Naive thymus-derived CD8-positive, alpha-beta T cell (primary cell): ENCODE measurements at regions not wholly inside any gene's neighbourhood (a gene's known extent, or its start where the extent isn't known, plus 50 kb on each side); places are given as distances from the start of the nearest gene placed in this dataset.
"Not testable (repeated sequence)": the region's sequence is repeated elsewhere in the genome, so short reads cannot be mapped to it uniquely, and the experiment has no call there.

Experiments used
- ATAC-seq, 2 donors: fragments of 150-1000 bp; cut with Tn5 transposase in 1 of 2; sonication (Bioruptor Pico), chemical (Tn5 transposase) in 1 of 2; 1 replicate in 1 of 2; 2 replicates in 1 of 2; pipeline ENCODE4 v1.10.0; 2021; ENCODE audit warnings: mild to moderate bottlenecking in 2 of 2, moderate library complexity in 2 of 2
- POLR2A ChIA-PET: fragments of 350-600 bp; sonication (Branson Sonifier 250); formaldehyde crosslinking; loops from one replicate; lab custom pipeline; 2021; ENCODE audit warnings: antibody characterized with exemption; lab: Charles Lee
- DNase-seq, 10 donors: peaks; one replicate each; pipeline versions ENCODE4 v3.0.0 to v3.0.0-alpha.2; 2020 to 2022
- H3K27ac Mint-ChIP-seq, 10 donors: one replicate each; pipeline ENCODE4 v1.8.0; 2020 to 2022; ENCODE audit warnings: mild to moderate bottlenecking in 10 of 10, mixed read lengths in 10 of 10, moderate library complexity in 4 of 10, inconsistent platforms in 1 of 10
- H3K27me3 Mint-ChIP-seq, 5 donors: one replicate each; pipeline ENCODE4 v1.8.0; 2021 to 2022; ENCODE audit warnings: mixed read lengths in 5 of 5
- H3K36me3 Mint-ChIP-seq, 3 donors: one replicate each; pipeline ENCODE4 v1.8.0; 2020 to 2022; ENCODE audit warnings: mixed read lengths in 3 of 3, mild to moderate bottlenecking in 2 of 3, inconsistent platforms in 1 of 3
- H3K4me1 Mint-ChIP-seq, 4 donors: one replicate each; pipeline ENCODE4 v1.8.0; 2021 to 2022; ENCODE audit warnings: mixed read lengths in 4 of 4
- H3K4me3 Mint-ChIP-seq, 10 donors: one replicate each; pipeline ENCODE4 v1.8.0; 2020 to 2022; ENCODE audit warnings: mild to moderate bottlenecking in 10 of 10, mixed read lengths in 10 of 10, moderate library complexity in 6 of 10, inconsistent platforms in 1 of 10
- H3K9me3 Mint-ChIP-seq, 9 donors: one replicate each; pipeline ENCODE4 v1.8.0; 2020 to 2022; ENCODE audit warnings: mixed read lengths in 9 of 9, mild to moderate bottlenecking in 3 of 9, inconsistent platforms in 1 of 9, moderate library complexity in 1 of 9

DNA sequence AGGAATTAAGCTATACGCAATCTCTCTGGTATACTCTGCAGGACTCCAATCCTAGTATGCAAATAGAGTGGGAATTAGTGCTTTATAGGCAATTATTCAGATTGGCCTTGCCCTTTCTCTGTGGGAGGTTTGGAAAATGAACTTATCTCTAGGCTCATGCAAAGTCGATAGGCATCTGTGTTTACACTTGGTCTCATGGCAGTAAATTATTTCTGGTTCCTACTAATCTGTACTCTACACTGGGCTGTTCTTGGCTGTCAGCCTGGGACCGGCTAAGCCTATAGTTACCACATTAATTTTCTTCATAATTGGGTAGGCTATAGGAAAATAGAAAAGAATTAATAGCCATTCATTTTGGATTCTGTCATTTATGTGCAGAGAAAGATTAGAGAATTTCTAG lies 544.6 kb downstream of the AMY1C start:
- Mint-ChIP-seq H3K27ac (no peak overlapping the region), H3K4me3 (no peak overlapping the region), H3K9me3 (peaks cover 0 to 28% (median 6%) of the 10 kb centered on the region in 9 donors), H3K4me1 (no peaks in the 10 kb centered on the region), H3K27me3 (no peaks in the 10 kb centered on the region), H3K36me3 (no peaks in the 10 kb centered on the region)
- POLR2A ChIA-PET: no interaction called here
- no peak for ATAC-seq
- no peak for DNase-seq

DNA sequence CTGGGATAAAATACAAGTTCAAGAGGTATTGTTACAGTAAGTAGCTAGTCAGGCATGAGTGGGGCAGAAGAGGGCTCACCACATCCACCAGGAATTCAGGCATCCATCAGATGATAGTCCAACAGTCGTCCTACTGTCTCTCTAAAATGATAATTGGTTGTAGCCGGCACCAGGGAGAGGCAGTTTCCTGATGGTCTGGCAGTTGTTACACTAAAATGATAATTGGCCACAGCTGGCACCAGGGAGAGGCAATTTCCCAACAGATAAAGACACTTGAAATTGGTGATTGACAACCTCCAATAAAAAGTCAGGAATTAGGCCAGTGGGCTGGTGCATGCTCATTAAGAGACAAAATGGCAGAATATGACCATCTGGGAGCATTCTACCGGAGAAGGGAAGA lies 545.8 kb downstream of the AMY1C start:
- Mint-ChIP-seq H3K36me3 (no peaks in the 10 kb centered on the region), H3K27me3 (no peaks in the 10 kb centered on the region), H3K4me1 (no peaks in the 10 kb centered on the region), H3K27ac (no peak overlapping the region), H3K9me3 (peaks cover 0 to 22% (median 6%) of the 10 kb centered on the region in 9 donors), H3K4me3 (no peak overlapping the region)
- no peak for ATAC-seq
- no peak for DNase-seq
- POLR2A ChIA-PET: no interaction called here

DNA sequence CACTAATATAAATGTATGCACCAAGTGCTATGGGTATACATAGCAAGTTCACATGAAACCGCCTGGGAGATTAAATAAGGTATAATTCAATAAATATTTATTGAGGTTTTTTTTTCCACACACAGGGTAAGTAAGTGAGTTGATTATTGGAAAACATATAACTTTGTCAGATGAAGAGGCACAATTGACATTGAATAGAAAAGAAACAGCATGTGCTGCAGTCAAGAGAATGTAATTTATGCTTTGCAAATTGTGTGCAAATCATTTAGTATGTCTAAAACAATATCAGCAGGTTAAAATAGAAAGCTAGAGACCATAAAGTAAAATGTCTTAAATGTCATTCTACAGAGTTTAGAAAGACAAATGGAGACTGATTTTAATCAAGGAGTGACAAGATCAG lies 560.0 kb downstream of the AMY1C start:
- POLR2A ChIA-PET: no interaction called here
- ATAC-seq (no peak), DNase-seq (no peak)
- H3K27me3 Mint-ChIP-seq: no peaks in the 10 kb centered on the region
- no peaks in the 10 kb centered on the region for H3K36me3 Mint-ChIP-seq
- no peak overlapping the region for H3K4me3 Mint-ChIP-seq
- H3K9me3 Mint-ChIP-seq: peaks cover 5 to 37% (median 18%) of the 10 kb centered on the region in 9 donors
- no peaks in the 10 kb centered on the region for H3K4me1 Mint-ChIP-seq
- no peak overlapping the region for H3K27ac Mint-ChIP-seq

DNA sequence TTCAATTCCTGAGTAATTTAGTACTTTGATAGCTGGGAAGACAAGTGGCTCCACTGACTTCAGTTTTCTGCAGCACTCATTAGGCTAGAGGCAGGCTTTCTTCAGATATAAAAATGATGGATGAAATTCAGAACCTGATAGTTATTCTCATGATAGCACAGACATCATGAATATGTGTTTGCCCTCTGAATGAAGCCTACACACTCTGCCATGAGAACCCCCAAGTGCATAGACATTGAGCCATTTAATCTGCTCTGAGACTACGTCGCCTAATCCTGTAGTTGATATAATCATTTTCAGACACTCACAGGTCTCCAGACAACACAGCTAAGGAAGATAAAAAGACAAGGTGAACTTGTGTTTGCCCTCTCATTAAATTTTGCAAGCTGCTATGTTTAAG lies 566.1 kb downstream of the AMY1C start:
- no peaks in the 10 kb centered on the region for H3K27me3 Mint-ChIP-seq
- no peak overlapping the region for H3K27ac Mint-ChIP-seq
- ATAC-seq: no peak
- no peak overlapping the region for H3K4me3 Mint-ChIP-seq
- POLR2A ChIA-PET: no interaction called here
- H3K4me1 Mint-ChIP-seq: no peaks in the 10 kb centered on the region
- no peak for DNase-seq
- H3K9me3 Mint-ChIP-seq: peaks cover 3 to 37% (median 12%) of the 10 kb centered on the region in 9 donors
- no peaks in the 10 kb centered on the region for H3K36me3 Mint-ChIP-seq

DNA sequence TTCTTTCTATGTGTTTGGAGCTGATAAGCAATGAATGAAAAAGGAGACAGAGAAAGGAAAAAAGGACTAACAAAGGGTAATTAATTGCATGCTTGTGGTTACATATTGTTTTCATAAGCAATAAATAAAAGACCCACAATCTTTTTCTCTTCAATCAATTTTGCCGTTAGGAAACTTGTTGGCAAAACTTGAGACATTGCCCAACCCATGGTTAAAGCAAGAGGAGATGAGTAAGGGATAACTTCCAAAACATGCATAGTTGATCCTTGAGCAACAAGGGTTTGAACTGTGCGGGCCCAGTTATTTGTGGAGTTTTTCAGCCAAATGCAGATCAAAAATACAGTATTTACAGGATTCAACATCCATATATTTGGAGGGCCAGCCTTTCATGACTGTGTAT lies 572.4 kb downstream of the AMY1C start:
- Mint-ChIP-seq H3K4me1 (no peaks in the 10 kb centered on the region), H3K9me3 (peaks cover 0 to 29% (median 11%) of the 10 kb centered on the region in 9 donors), H3K27me3 (no peaks in the 10 kb centered on the region), H3K27ac (no peak overlapping the region), H3K4me3 (no peak overlapping the region), H3K36me3 (no peaks in the 10 kb centered on the region)
- DNase-seq (no peak), ATAC-seq (no peak)
- POLR2A ChIA-PET: no interaction called here

DNA sequence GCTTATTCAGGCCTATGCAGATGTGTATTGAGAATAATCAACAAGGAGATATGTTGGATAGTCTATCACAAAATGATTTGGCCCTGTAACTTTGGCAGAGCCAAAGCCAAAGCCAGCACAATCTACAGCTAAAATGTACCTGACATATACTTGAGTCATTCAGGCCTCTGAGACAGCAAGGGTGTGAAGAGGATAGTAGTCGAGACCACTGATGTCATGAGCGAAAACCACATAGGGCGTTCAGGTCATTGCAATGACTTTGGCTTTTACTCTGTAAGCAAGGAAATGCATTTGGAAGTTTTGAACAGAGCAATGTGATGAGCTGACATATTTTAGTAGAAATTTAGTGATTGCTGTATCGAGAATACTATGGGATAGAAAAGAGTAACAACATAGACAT lies 579.6 kb downstream of the AMY1C start:
- Mint-ChIP-seq H3K4me3 (no peak overlapping the region), H3K36me3 (no peaks in the 10 kb centered on the region), H3K9me3 (peaks cover 0 to 25% (median 17%) of the 10 kb centered on the region in 9 donors), H3K4me1 (no peaks in the 10 kb centered on the region), H3K27me3 (no peaks in the 10 kb centered on the region), H3K27ac (no peak overlapping the region)
- no peak for ATAC-seq
- no peak for DNase-seq
- POLR2A ChIA-PET: no interaction called here

DNA sequence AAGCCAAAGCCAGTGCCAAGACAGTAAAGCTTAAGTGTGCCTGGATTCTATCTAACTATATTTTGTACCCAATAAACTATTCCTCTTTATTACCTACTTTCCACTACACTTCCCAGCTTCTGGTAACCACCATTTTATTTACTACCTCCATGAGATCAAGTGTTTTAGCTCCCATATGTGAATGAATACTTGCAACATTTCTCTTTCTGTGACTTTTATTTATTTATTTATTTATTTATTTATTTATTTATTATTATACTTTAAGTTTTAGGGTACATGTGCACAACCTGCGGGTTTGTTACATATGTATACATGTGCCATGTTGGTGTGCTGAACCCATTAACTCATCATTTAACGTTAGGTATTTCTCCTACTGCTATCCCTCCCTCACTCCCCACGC lies 582.1 kb downstream of the AMY1C start:
- ATAC-seq (no peak), DNase-seq (no peak)
- Mint-ChIP-seq H3K4me1 (no peaks in the 10 kb centered on the region), H3K27me3 (no peaks in the 10 kb centered on the region), H3K36me3 (no peaks in the 10 kb centered on the region), H3K4me3 (no peak overlapping the region), H3K9me3 (peaks cover 2 to 45% (median 29%) of the 10 kb centered on the region in 9 donors), H3K27ac (no peak overlapping the region)
- POLR2A ChIA-PET: no interaction called here

DNA sequence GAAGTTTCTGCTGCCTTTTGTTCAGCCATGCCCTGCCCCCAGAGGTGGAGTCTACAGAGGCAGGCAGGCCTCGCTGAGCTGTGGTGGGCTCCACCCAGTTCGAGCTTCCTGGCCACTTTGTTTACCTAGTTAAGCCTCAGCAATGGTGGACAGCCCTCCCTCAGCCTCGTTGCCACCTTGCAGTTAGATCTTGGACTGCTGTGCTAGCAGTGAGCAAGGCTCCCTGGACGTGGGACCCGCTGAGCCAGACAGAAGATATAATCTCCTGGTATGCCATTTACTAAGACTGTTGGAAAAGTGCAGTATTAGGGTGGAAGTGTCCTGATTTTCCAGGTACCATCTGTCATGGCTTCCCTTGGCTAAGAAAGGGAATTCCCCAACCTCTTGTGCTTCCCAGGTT lies 588.2 kb downstream of the AMY1C start:
- DNase-seq, H3K36me3 Mint-ChIP-seq, H3K27ac Mint-ChIP-seq, H3K4me1 Mint-ChIP-seq, POLR2A ChIA-PET, H3K27me3 Mint-ChIP-seq, ATAC-seq, H3K4me3 Mint-ChIP-seq: not testable (repeated sequence)
- peaks cover 17 to 73% (median 31%) of the 10 kb centered on the region in 9 donors for H3K9me3 Mint-ChIP-seq

DNA sequence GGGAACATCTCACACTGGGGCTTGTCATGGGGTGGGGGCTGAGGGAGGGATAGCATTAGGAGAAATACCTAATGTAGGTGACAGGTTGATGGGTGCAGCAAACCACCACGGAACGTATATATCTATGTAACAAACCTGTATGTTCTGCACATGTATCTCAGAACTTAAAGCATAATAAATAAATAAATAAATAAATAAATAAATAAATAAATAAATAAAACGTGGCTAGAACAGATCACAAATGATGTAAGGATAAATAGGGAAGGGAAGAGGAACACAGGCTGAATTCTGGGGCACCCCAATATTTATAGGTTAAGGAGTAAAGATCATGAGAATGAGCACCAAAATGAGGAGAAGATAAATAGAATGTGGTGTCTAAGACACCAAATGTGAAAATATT lies 592.2 kb downstream of the AMY1C start:
- POLR2A ChIA-PET: no interaction called here
- Mint-ChIP-seq H3K4me1 (no peaks in the 10 kb centered on the region), H3K27ac (no peak overlapping the region), H3K27me3 (no peaks in the 10 kb centered on the region), H3K36me3 (no peaks in the 10 kb centered on the region), H3K9me3 (peaks cover 19 to 53% (median 24%) of the 10 kb centered on the region in 9 donors), H3K4me3 (no peak overlapping the region)
- ATAC-seq (no peak), DNase-seq (no peak)

DNA sequence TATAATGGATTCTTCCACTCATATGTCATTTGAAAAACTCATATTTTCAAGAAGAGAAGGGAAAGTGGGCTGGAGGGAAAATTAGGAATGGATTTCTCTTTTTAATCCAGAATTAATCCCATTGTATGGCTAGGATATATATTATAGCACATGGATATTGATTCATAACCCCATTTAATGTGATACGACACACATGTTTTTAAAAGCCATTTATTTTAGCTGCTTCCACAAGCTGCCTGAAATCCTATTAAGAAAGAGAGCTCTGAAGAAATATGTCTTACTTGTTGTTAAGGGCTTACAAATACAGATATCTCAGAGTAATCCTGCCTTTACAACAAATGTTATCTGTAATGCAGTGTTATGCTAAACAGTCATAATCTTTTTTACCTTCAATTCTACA lies 598.6 kb downstream of the AMY1C start:
- Mint-ChIP-seq H3K4me1 (no peaks in the 10 kb centered on the region), H3K9me3 (peaks cover 3 to 35% (median 12%) of the 10 kb centered on the region in 9 donors), H3K27ac (no peak overlapping the region), H3K36me3 (no peaks in the 10 kb centered on the region), H3K27me3 (no peaks in the 10 kb centered on the region), H3K4me3 (no peak overlapping the region)
- POLR2A ChIA-PET: no interaction called here
- DNase-seq: no peak
- ATAC-seq: no peak

DNA sequence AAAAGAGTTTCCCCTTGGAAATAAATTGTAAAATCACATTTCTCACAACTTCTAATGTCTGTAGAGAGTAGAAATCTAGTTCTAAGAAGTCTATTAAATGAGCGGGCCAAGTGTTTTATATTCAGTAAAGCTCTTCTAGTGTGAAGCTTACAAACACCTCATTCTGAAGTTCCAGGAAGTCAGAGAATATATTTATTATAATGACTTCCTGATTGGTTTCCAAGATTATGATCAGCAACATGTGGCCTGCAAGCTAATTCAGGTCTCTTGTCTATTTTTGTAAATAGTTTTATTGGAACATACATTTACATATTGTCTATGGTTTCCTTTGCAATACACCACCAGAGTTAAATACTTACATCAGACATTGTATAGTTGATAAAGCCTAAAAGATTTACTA lies 603.9 kb downstream of the AMY1C start:
- Mint-ChIP-seq H3K27me3 (no peaks in the 10 kb centered on the region), H3K36me3 (no peaks in the 10 kb centered on the region), H3K4me1 (no peaks in the 10 kb centered on the region), H3K9me3 (peaks cover 0 to 22% (median 7%) of the 10 kb centered on the region in 9 donors), H3K4me3 (no peak overlapping the region), H3K27ac (no peak overlapping the region)
- ATAC-seq (no peak), DNase-seq (no peak)
- POLR2A ChIA-PET: no interaction called here

DNA sequence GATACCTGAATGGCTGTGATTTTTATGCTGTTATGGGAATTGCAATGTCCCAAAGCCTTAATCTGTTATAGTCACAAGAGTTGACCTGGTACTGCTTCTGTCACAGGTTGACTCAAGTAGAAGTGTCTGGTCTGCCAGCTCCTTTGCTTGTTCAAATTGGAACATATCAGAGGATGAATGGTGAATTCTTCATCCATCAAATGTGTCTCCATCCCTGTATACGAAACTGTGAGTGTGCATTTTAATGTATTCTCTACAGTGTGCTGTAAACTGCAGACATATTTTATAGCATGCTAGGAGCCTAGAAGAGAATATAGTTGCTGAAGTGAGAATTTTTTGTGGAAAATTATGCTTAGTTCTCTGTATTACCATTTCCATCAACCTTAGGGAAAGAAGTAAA lies 608.4 kb downstream of the AMY1C start:
- DNase-seq: no peak

DNA sequence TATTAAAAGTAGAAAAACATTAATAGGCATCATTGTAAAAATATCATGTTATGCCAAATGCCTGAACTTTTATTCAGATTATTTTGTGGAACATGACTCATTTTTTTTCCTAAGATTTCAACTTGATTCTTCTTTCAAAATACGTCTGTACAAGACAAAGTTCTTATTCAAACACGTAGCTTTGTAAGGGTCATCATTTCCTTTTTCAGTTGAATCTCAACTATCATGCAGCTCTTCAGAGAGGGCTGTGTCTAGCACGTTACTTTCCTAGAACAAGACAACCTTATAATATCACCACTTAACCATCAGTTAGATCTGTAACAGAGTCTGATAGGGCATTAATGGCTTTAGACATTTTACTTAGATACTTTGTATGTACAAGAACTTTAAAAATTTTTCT lies 608.9 kb downstream of the AMY1C start:
- POLR2A ChIA-PET: no interaction called here
- Mint-ChIP-seq H3K4me3 (no peak overlapping the region), H3K4me1 (no peaks in the 10 kb centered on the region), H3K27ac (no peak overlapping the region), H3K9me3 (peaks cover 7 to 30% (median 13%) of the 10 kb centered on the region in 9 donors), H3K36me3 (no peaks in the 10 kb centered on the region), H3K27me3 (no peaks in the 10 kb centered on the region)
- ATAC-seq: no peak
- no peak for DNase-seq

More for the DNA sequence above, 608.4 kb downstream of the AMY1C start:
- H3K27ac Mint-ChIP-seq: no peak overlapping the region
- POLR2A ChIA-PET: no interaction called here
- ATAC-seq: no peak
- no peaks in the 10 kb centered on the region for H3K36me3 Mint-ChIP-seq
- H3K9me3 Mint-ChIP-seq: peaks cover 4 to 25% (median 13%) of the 10 kb centered on the region in 9 donors
- no peaks in the 10 kb centered on the region for H3K4me1 Mint-ChIP-seq
- H3K27me3 Mint-ChIP-seq: no peaks in the 10 kb centered on the region
- H3K4me3 Mint-ChIP-seq: no peak overlapping the region

DNA sequence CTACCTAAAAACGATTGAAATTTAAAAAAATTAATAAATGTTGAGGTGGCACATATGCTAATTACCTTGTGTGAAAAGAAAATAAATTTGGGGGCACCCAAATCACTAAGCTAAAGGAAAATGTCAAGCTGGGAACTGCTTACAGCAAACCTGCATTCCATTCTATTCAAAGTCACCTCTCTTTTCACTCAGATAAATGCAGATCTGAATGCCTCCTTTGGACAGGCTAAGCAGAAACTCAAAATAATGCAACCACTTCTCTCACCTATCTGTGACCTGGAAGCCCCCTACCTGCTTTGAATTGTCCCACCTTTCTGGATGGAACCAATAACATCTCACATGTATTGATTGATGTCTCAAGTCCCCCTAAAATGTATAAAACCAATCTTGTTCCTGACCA lies 628.7 kb downstream of the AMY1C start:
- DNase-seq: no peak
- Mint-ChIP-seq H3K4me3 (no peak overlapping the region), H3K36me3 (no peaks in the 10 kb centered on the region), H3K4me1 (no peaks in the 10 kb centered on the region), H3K9me3 (peaks cover 6 to 37% (median 35%) of the 10 kb centered on the region in 9 donors), H3K27me3 (no peaks in the 10 kb centered on the region), H3K27ac (no peak overlapping the region)
- no peak for ATAC-seq
- POLR2A ChIA-PET: no interaction called here
